ENCODE measurements at regions not wholly inside any gene's neighbourhood (a gene's known extent, or its start where the extent isn't known, plus 50 kb on each side); places are given as distances from the start of the nearest gene placed in this dataset.

DNA sequence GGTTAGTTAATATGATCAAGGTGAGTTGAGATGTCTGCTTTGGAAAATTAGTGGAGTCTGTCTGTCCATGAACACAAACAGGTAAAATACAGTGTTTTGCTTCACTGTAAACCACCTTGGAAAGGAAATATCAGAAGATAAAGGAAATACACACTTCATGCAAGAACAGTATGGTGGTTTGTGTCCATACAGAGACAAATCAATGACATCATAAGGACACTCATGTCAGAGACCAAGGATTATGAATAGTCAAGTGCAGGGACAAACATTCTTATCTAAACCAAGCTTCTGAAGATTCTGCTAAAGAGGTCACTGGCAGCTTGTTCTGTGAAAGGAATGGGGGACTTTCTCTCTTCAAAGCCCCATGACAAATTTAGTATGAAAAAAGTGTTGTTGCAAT lies 322.9 kb upstream of the F9 start:
- Histone ChIP-seq H3K4me2 (ENCODE audit: low read length) (no peak overlapping the region), H3K4me1 (ENCODE audit: control insufficient read depth in 1 of 2, insufficient read depth in 2 of 2, low read length in 2 of 2) (no peaks in the 10 kb centered on the region), H2AFZ (ENCODE audit: low read depth, low read length, poor library complexity, severe bottlenecking) (no peak overlapping the region), H3K27me3 (ENCODE audit: insufficient read depth, low read length) (no peaks in the 10 kb centered on the region), H3K9me2 (ENCODE audit: insufficient read depth) (no peaks in the 10 kb centered on the region), H4K20me1 (ENCODE audit: insufficient read depth) (no peaks in the 10 kb centered on the region), H3K36me3 (ENCODE audit: control insufficient read depth in 1 of 2, insufficient read depth in 2 of 2, low read length in 2 of 2) (no peaks in the 10 kb centered on the region), H3K9ac (ENCODE audit: low read length) (no peak overlapping the region), H3K79me2 (ENCODE audit: insufficient read depth, low read length) (no peaks in the 10 kb centered on the region), H3K4me3 (replicated peaks in 1 of 2; ENCODE audit: low read depth in 1 of 2, low read length in 2 of 2) (no peak overlapping the region), H3K27ac (ENCODE audit: low read depth, low read length) (no peak overlapping the region), H3K9me3 (ENCODE audit: control insufficient read depth in 1 of 2, insufficient read depth in 1 of 2, low read depth in 1 of 2, low read length in 2 of 2) (no peaks in the 10 kb centered on the region)
- no TSS peak for BruUV-seq (replicated peaks)
- ChIA-PET RAD21 (ENCODE audit: low non-redundant PET in 1 of 2, low total read pairs in 2 of 2, uncharacterized antibody in 2 of 2, unreplicated experiment in 2 of 2) (no interaction called here), CTCF (no interaction called here), POLR2A (no interaction called here)
- DNase-seq (ENCODE audit: low read depth, low spot score) (no peak), ATAC-seq (no peak)
- intact Hi-C loops (cut with micrococcal nuclease) = no loop called here
- TF ChIP-seq FOSL1 (IDR thresholded peaks at IDR 0.05; ENCODE audit: low read depth) (no peak), ELF1 (IDR thresholded peaks at IDR 0.05; ENCODE audit: borderline replicate concordance, low read depth) (no peak), POLR2A (IDR thresholded peaks at IDR 0.05; ENCODE audit: borderline replicate concordance, extremely low read depth, insufficient read depth, insufficient read length) (no peak), CEBPB (IDR thresholded peaks at IDR 0.05; ENCODE audit: low read depth) (no peak), CBX3 (IDR thresholded peaks at IDR 0.05; ENCODE audit: low read depth) (no peak), SP1 (IDR thresholded peaks at IDR 0.05; ENCODE audit: low read depth) (no peak), ZNF274 (IDR thresholded peaks at IDR 0.05; ENCODE audit: low read depth, low read length) (no peak), JUND (IDR thresholded peaks at IDR 0.05) (no peak), EZH2 (IDR thresholded peaks at IDR 0.05) (no peak), POLR2AphosphoS5 (IDR thresholded peaks at IDR 0.05; ENCODE audit: low read depth, low read length) (no peak), YY1 (IDR thresholded peaks at IDR 0.05; ENCODE audit: extremely low read depth, insufficient replicate concordance, low read depth, low read length) (no peak), EZH2phosphoT487 (IDR thresholded peaks at IDR 0.05; ENCODE audit: borderline replicate concordance) (no peak), TCF7L2 (IDR thresholded peaks at IDR 0.05; ENCODE audit: borderline replicate concordance, extremely low read depth, insufficient read depth, insufficient read length) (no peak), SRF (IDR thresholded peaks at IDR 0.05; ENCODE audit: low read depth) (no peak), ZFX (IDR thresholded peaks at IDR 0.05) (no peak)
- TF ChIP-seq, protein P1, sequence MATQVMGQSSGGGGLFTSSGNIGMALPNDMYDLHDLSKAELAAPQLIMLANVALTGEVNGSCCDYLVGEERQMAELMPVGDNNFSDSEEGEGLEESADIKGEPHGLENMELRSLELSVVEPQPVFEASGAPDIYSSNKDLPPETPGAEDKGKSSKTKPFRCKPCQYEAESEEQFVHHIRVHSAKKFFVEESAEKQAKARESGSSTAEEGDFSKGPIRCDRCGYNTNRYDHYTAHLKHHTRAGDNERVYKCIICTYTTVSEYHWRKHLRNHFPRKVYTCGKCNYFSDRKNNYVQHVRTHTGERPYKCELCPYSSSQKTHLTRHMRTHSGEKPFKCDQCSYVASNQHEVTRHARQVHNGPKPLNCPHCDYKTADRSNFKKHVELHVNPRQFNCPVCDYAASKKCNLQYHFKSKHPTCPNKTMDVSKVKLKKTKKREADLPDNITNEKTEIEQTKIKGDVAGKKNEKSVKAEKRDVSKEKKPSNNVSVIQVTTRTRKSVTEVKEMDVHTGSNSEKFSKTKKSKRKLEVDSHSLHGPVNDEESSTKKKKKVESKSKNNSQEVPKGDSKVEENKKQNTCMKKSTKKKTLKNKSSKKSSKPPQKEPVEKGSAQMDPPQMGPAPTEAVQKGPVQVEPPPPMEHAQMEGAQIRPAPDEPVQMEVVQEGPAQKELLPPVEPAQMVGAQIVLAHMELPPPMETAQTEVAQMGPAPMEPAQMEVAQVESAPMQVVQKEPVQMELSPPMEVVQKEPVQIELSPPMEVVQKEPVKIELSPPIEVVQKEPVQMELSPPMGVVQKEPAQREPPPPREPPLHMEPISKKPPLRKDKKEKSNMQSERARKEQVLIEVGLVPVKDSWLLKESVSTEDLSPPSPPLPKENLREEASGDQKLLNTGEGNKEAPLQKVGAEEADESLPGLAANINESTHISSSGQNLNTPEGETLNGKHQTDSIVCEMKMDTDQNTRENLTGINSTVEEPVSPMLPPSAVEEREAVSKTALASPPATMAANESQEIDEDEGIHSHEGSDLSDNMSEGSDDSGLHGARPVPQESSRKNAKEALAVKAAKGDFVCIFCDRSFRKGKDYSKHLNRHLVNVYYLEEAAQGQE (IDR thresholded peaks at IDR 0.05; ENCODE audit: low read depth) = no peak
- TF ChIP-seq, protein P2, sequence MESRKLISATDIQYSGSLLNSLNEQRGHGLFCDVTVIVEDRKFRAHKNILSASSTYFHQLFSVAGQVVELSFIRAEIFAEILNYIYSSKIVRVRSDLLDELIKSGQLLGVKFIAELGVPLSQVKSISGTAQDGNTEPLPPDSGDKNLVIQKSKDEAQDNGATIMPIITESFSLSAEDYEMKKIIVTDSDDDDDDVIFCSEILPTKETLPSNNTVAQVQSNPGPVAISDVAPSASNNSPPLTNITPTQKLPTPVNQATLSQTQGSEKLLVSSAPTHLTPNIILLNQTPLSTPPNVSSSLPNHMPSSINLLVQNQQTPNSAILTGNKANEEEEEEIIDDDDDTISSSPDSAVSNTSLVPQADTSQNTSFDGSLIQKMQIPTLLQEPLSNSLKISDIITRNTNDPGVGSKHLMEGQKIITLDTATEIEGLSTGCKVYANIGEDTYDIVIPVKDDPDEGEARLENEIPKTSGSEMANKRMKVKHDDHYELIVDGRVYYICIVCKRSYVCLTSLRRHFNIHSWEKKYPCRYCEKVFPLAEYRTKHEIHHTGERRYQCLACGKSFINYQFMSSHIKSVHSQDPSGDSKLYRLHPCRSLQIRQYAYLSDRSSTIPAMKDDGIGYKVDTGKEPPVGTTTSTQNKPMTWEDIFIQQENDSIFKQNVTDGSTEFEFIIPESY (IDR thresholded peaks at IDR 0.05; ENCODE audit: extremely low read depth, insufficient replicate concordance, low read length) = no peak
- TF ChIP-seq, protein P3, sequence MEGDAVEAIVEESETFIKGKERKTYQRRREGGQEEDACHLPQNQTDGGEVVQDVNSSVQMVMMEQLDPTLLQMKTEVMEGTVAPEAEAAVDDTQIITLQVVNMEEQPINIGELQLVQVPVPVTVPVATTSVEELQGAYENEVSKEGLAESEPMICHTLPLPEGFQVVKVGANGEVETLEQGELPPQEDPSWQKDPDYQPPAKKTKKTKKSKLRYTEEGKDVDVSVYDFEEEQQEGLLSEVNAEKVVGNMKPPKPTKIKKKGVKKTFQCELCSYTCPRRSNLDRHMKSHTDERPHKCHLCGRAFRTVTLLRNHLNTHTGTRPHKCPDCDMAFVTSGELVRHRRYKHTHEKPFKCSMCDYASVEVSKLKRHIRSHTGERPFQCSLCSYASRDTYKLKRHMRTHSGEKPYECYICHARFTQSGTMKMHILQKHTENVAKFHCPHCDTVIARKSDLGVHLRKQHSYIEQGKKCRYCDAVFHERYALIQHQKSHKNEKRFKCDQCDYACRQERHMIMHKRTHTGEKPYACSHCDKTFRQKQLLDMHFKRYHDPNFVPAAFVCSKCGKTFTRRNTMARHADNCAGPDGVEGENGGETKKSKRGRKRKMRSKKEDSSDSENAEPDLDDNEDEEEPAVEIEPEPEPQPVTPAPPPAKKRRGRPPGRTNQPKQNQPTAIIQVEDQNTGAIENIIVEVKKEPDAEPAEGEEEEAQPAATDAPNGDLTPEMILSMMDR (IDR thresholded peaks at IDR 0.05 in 2 of 3, conservative IDR thresholded peaks at IDR 0.05 in 1 of 3; ENCODE audit: borderline replicate concordance in 1 of 3, insufficient read depth in 1 of 3, low read depth in 2 of 3, low read length in 2 of 3) = no peak
- TF ChIP-seq, protein P4, sequence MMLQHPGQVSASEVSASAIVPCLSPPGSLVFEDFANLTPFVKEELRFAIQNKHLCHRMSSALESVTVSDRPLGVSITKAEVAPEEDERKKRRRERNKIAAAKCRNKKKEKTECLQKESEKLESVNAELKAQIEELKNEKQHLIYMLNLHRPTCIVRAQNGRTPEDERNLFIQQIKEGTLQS (IDR thresholded peaks at IDR 0.05) = no peak

Measured in HCT116 (cell line).